Duodenal mucosa (tissue), 2 donors: ENCODE measurements at regions not wholly inside any gene's neighbourhood (a gene's known extent, or its start where the extent isn't known, plus 50 kb on each side); places are given as distances from the start of the nearest gene placed in this dataset.

ENCODE experiments used
- H3K27ac ChIP-seq: one replicate; pipeline ENCODE4 v1.7.0; 2013; ENCODE audit warnings: low read depth, low read length
- H3K27me3 ChIP-seq, 2 donors: one replicate each; pipeline ENCODE4 v1.7.0; 2013; ENCODE audit warnings: low read length in 2 of 2, control low read depth in 1 of 2; ENCODE audit not compliant: insufficient read depth in 2 of 2, control insufficient read depth in 1 of 2
- H3K36me3 ChIP-seq, 2 donors: one replicate each; pipeline ENCODE4 v1.7.0; 2013; ENCODE audit warnings: low read length in 2 of 2, control low read depth in 1 of 2; ENCODE audit not compliant: insufficient read depth in 2 of 2, control insufficient read depth in 1 of 2
- H3K4me1 ChIP-seq, 2 donors: one replicate each; pipeline ENCODE4 v1.7.0; 2013; ENCODE audit warnings: low read length in 2 of 2, control low read depth in 1 of 2; ENCODE audit not compliant: insufficient read depth in 2 of 2, control insufficient read depth in 1 of 2
- H3K4me3 ChIP-seq, 2 donors: one replicate each; pipeline ENCODE4 v1.7.0; 2013; ENCODE audit warnings: low read length in 2 of 2, low read depth in 1 of 2
- H3K9ac ChIP-seq, 2 donors: one replicate each; pipeline ENCODE4 v1.7.0; 2013; ENCODE audit warnings: low read length in 2 of 2, low read depth in 1 of 2
- H3K9me3 ChIP-seq, 2 donors: one replicate each; pipeline ENCODE4 v1.7.0; 2013; ENCODE audit warnings: low read length in 2 of 2, control low read depth in 1 of 2; ENCODE audit not compliant: control insufficient read depth in 1 of 2

- H3K9me3 ChIP-seq = peaks cover 0 to 3% of the 10 kb centered on the region in 2 donors
- no peak overlapping the region for H3K4me3 ChIP-seq
- H3K36me3 ChIP-seq = no peaks in the 10 kb centered on the region
- H3K27ac ChIP-seq = no peak overlapping the region
- no peaks in the 10 kb centered on the region for H3K4me1 ChIP-seq
- no peaks in the 10 kb centered on the region for H3K27me3 ChIP-seq
- no peak overlapping the region for H3K9ac ChIP-seq
Measured at GRCh38 chr10:7507887-7508726, 97.3 kb upstream of the SFMBT2 start.

- Histone ChIP-seq H3K4me3 (no peak overlapping the region), H3K9ac (no peak overlapping the region), H3K27me3 (no peaks in the 10 kb centered on the region), H3K4me1 (no peaks in the 10 kb centered on the region), H3K9me3 (peaks cover 0 to 3% of the 10 kb centered on the region in 2 donors), H3K36me3 (no peaks in the 10 kb centered on the region), H3K27ac (no peak overlapping the region)
Measured at GRCh38 chr10:7506571-7506970, 95.7 kb upstream of the SFMBT2 start.

DNA sequence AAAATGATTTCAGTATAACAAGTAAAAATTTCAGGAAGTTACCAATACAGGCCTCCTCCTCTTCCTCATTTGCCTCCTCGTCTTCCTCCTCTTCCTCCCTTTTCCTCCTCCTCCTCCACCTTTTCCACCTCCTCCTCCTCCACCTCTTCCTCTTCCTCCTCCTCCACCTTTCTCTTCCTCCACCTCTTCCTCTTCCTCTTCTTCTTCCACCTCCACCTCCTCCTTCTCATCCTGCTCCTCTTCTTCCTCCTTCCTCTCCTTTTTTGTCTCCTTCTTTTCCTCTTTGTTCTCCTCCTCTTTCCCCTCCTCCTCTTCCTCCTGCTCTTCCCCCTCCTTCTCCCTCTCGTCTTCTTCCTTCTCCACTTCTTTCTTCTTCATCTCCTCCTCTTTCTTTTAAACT, 94.4 kb upstream of the SFMBT2 start:
- H3K36me3 ChIP-seq = no peaks in the 10 kb centered on the region
- H3K9ac ChIP-seq = no peak overlapping the region
- H3K4me1 ChIP-seq = peaks cover 0 to 4% of the 10 kb centered on the region in 2 donors
- no peaks in the 10 kb centered on the region for H3K27me3 ChIP-seq
- H3K4me3 ChIP-seq = no peak overlapping the region
- H3K27ac ChIP-seq = no peak overlapping the region
- no peaks in the 10 kb centered on the region for H3K9me3 ChIP-seq

GRCh38 chr10:7503190-7503589, 92.4 kb upstream of the SFMBT2 start:
- Histone ChIP-seq H3K27ac (no peak overlapping the region), H3K9ac (no peak overlapping the region), H3K4me1 (peaks cover 0 to 4% of the 10 kb centered on the region in 2 donors), H3K9me3 (no peaks in the 10 kb centered on the region), H3K36me3 (no peaks in the 10 kb centered on the region), H3K4me3 (no peak overlapping the region), H3K27me3 (no peaks in the 10 kb centered on the region)

GRCh38 chr10:7501157-7501556, 90.3 kb upstream of the SFMBT2 start:
- H3K9ac ChIP-seq = no peak overlapping the region
- H3K27ac ChIP-seq = no peak overlapping the region
- peaks cover 0 to 4% of the 10 kb centered on the region in 2 donors for H3K4me1 ChIP-seq
- H3K4me3 ChIP-seq = no peak overlapping the region
- no peaks in the 10 kb centered on the region for H3K9me3 ChIP-seq
- H3K36me3 ChIP-seq = no peaks in the 10 kb centered on the region
- H3K27me3 ChIP-seq = no peaks in the 10 kb centered on the region

GRCh38 chr10:7498111-7498510, 87.3 kb upstream of the SFMBT2 start:
- H3K27ac ChIP-seq = no peak overlapping the region

GRCh38 chr10:7493996-7494395, 83.2 kb upstream of the SFMBT2 start:
- no peaks in the 10 kb centered on the region for H3K9me3 ChIP-seq
- no peak overlapping the region for H3K27ac ChIP-seq
- H3K27me3 ChIP-seq = no peaks in the 10 kb centered on the region
- no peak overlapping the region for H3K4me3 ChIP-seq
- no peak overlapping the region for H3K9ac ChIP-seq
- H3K4me1 ChIP-seq = peaks cover 0 to 5% of the 10 kb centered on the region in 2 donors
- no peaks in the 10 kb centered on the region for H3K36me3 ChIP-seq

More at GRCh38 chr10:7498111-7498510, 87.3 kb upstream of the SFMBT2 start:
- Histone ChIP-seq H3K9me3 (no peaks in the 10 kb centered on the region), H3K9ac (no peak overlapping the region), H3K4me1 (peaks cover 0 to 4% of the 10 kb centered on the region in 2 donors), H3K27me3 (no peaks in the 10 kb centered on the region), H3K4me3 (no peak overlapping the region), H3K36me3 (no peaks in the 10 kb centered on the region)

GRCh38 chr10:7492660-7493046, 81.8 kb upstream of the SFMBT2 start:
- H3K27me3 ChIP-seq = no peaks in the 10 kb centered on the region
- H3K27ac ChIP-seq = no peak overlapping the region
- no peaks in the 10 kb centered on the region for H3K36me3 ChIP-seq
- H3K4me3 ChIP-seq = no peak overlapping the region
- H3K4me1 ChIP-seq = peaks cover 3 to 5% of the 10 kb centered on the region in 2 donors
- no peak overlapping the region for H3K9ac ChIP-seq
- no peaks in the 10 kb centered on the region for H3K9me3 ChIP-seq

DNA sequence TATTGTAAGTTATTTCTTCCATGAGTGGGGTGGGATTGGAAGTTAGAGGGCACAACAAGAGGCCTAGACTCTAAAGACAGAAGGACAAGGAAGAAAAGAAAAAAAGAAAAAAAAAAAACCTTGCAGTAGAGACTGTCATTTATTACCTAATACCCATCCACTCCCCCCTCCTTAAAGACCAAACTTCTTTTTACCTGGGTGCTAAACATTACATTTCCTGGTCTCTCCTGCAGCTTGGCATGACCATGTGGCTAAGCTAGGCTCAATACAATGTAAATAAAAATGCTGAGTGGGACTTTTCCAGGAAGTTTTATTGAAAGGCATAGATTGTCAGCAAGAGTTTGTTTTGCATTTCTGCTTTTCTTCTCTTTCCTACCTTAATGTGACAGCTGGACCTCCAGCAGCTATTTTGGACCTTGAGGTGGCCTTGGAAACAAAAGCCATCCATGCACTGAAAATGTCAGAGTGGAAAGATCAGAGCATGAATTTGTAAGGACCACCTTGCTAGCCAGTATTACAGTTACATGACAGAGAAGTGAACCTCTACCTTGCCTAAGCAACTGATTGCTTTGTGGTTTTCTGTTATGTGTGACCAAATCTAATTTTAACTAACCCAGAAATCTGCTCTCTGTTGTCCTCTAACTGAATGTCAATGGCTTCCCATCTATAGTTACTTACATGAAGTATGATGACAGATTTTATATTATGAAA, 81.3 kb upstream of the SFMBT2 start:
- Histone ChIP-seq H3K9ac (no peak overlapping the region), H3K27ac (no peak overlapping the region), H3K36me3 (no peaks in the 10 kb centered on the region), H3K4me3 (no peak overlapping the region), H3K9me3 (no peaks in the 10 kb centered on the region), H3K27me3 (no peaks in the 10 kb centered on the region), H3K4me1 (peaks cover 3 to 5% of the 10 kb centered on the region in 2 donors)

GRCh38 chr10:7491230-7491629, 80.4 kb upstream of the SFMBT2 start:
- Histone ChIP-seq H3K27me3 (no peaks in the 10 kb centered on the region), H3K9me3 (no peaks in the 10 kb centered on the region), H3K36me3 (no peaks in the 10 kb centered on the region), H3K4me1 (peaks cover 3 to 5% of the 10 kb centered on the region in 2 donors), H3K4me3 (no peak overlapping the region), H3K27ac (no peak overlapping the region), H3K9ac (no peak overlapping the region)
